Inflammatory macrophage treated with lipopolysaccharide for 1 hour (primary cell): ENCODE measurements at regions not wholly inside any gene's neighbourhood (a gene's known extent, or its start where the extent isn't known, plus 50 kb on each side); places are given as distances from the start of the nearest gene placed in this dataset.

Experiments
- DNase-seq, 2 donors: peaks; one replicate each; pipeline ENCODE4 v3.0.0-alpha.2; 2020 to 2022

- DNase-seq: no peak
Observed at GRCh38 chr18:22628795-22629510, 211.2 kb upstream of the CTAGE1 start.

GRCh38 chr18:22630980-22631379 is 213.3 kb upstream of the CTAGE1 start:
- no peak for DNase-seq

GRCh38 chr18:22632191-22632590 is 214.5 kb upstream of the CTAGE1 start:
- no peak for DNase-seq

GRCh38 chr18:22634464-22634863 is 216.7 kb upstream of the CTAGE1 start:
- DNase-seq: no peak

- no peak for DNase-seq
Observed at GRCh38 chr18:22637787-22638186, 220.1 kb upstream of the CTAGE1 start.

GRCh38 chr18:22639026-22639463 is 221.3 kb upstream of the CTAGE1 start:
- DNase-seq: no peak

GRCh38 chr18:22639561-22639960 is 221.8 kb upstream of the CTAGE1 start:
- no peak for DNase-seq

- DNase-seq: no peak
Observed at GRCh38 chr18:22640281-22640842, 222.6 kb upstream of the CTAGE1 start.

- DNase-seq: no peak
Observed at GRCh38 chr18:22641958-22642357, 224.2 kb upstream of the CTAGE1 start.

- DNase-seq: no peak
Observed at GRCh38 chr18:22643731-22644130, 226.0 kb upstream of the CTAGE1 start.

- peak in 1 of 2 donors; percentile 0 for DNase-seq
Observed at GRCh38 chr18:22650247-22650646, 232.5 kb upstream of the CTAGE1 start.

GRCh38 chr18:22657619-22658018 is 239.9 kb upstream of the CTAGE1 start:
- no peak for DNase-seq

GRCh38 chr18:22658318-22658717 is 240.6 kb upstream of the CTAGE1 start:
- no peak for DNase-seq

GRCh38 chr18:22663378-22663777 is 245.7 kb upstream of the CTAGE1 start:
- no peak for DNase-seq

GRCh38 chr18:22666411-22666940 is 248.8 kb upstream of the CTAGE1 start:
- DNase-seq: no peak

- DNase-seq: no peak
Observed at GRCh38 chr18:22667156-22667555, 249.4 kb upstream of the CTAGE1 start.

GRCh38 chr18:22667616-22668422 is 250.1 kb upstream of the CTAGE1 start:
- DNase-seq: no peak

GRCh38 chr18:22668496-22668895 is 250.8 kb upstream of the CTAGE1 start:
- DNase-seq: no peak

GRCh38 chr18:22670914-22671313 is 253.2 kb upstream of the CTAGE1 start:
- no peak for DNase-seq

- no peak for DNase-seq
Observed at GRCh38 chr18:22673182-22673862, 255.6 kb upstream of the CTAGE1 start.

- peak; percentile 7 to 17 for DNase-seq
Observed at GRCh38 chr18:22674272-22674671, 256.6 kb upstream of the CTAGE1 start.

GRCh38 chr18:22675006-22675405 is 257.3 kb upstream of the CTAGE1 start:
- no peak for DNase-seq

- DNase-seq: no peak
Observed at GRCh38 chr18:22676423-22676822, 256.7 kb upstream of the RBBP8 start.
